ENCODE measurements at regions not wholly inside any gene's neighbourhood (a gene's known extent, or its start where the extent isn't known, plus 50 kb on each side); places are given as distances from the start of the nearest gene placed in this dataset.

- Histone ChIP-seq H3K9me3 (replicated peaks) (no peaks in the 10 kb centered on the region), H3K27me3 (no peaks in the 10 kb centered on the region; the same call in 1 of the 2 replicates), H3K4me1 (no peaks in the 10 kb centered on the region), H3K27ac (no peak overlapping the region), H3K36me3 (no peaks in the 10 kb centered on the region), H3K4me3 (no peak overlapping the region)
- DNase-seq, result no peak
Measured at GRCh38 chr20:61045091-61045490, 207.0 kb upstream of the CDH4 start.

- no peaks in the 10 kb centered on the region for H3K4me1 ChIP-seq
- H3K27me3 ChIP-seq, result no peaks in the 10 kb centered on the region
- no peaks in the 10 kb centered on the region for H3K9me3 ChIP-seq (replicated peaks)
- no peak overlapping the region for H3K27ac ChIP-seq
- no peaks in the 10 kb centered on the region for H3K36me3 ChIP-seq
- no peak overlapping the region for H3K4me3 ChIP-seq
- no peak for DNase-seq
Measured at GRCh38 chr20:61045876-61046585, 206.0 kb upstream of the CDH4 start.

- Histone ChIP-seq H3K4me3 (no peak overlapping the region), H3K4me1 (no peaks in the 10 kb centered on the region), H3K9me3 (replicated peaks) (no peaks in the 10 kb centered on the region), H3K27me3 (no peaks in the 10 kb centered on the region), H3K27ac (no peak overlapping the region), H3K36me3 (no peaks in the 10 kb centered on the region)
- no peak for DNase-seq
Measured at GRCh38 chr20:61046721-61047351, 205.2 kb upstream of the CDH4 start.

GRCh38 chr20:61047515-61047914 is 204.5 kb upstream of the CDH4 start:
- no peak overlapping the region for H3K4me3 ChIP-seq
- no peaks in the 10 kb centered on the region for H3K9me3 ChIP-seq (replicated peaks)
- no peaks in the 10 kb centered on the region for H3K4me1 ChIP-seq
- H3K27me3 ChIP-seq, result peaks cover 4% of the 10 kb centered on the region; the same call in 1 of the 2 replicates
- no peak for DNase-seq
- no peaks in the 10 kb centered on the region for H3K36me3 ChIP-seq
- H3K27ac ChIP-seq, result no peak overlapping the region

- Histone ChIP-seq H3K9me3 (replicated peaks) (no peaks in the 10 kb centered on the region), H3K27ac (no peak overlapping the region), H3K4me3 (no peak overlapping the region), H3K27me3 (peaks cover 12% of the 10 kb centered on the region), H3K36me3 (no peaks in the 10 kb centered on the region), H3K4me1 (no peaks in the 10 kb centered on the region)
- DNase-seq, result no peak
Measured at GRCh38 chr20:61048302-61048701, 203.8 kb upstream of the CDH4 start.

- Histone ChIP-seq H3K36me3 (no peaks in the 10 kb centered on the region), H3K9me3 (replicated peaks) (no peaks in the 10 kb centered on the region), H3K27me3 (peaks cover 26% of the 10 kb centered on the region)
Measured at GRCh38 chr20:61049684-61050083, 202.4 kb upstream of the CDH4 start.

GRCh38 chr20:61050336-61050890 is 201.6 kb upstream of the CDH4 start:
- no peaks in the 10 kb centered on the region for H3K36me3 ChIP-seq

More at GRCh38 chr20:61049684-61050083, 202.4 kb upstream of the CDH4 start:
- H3K4me3 ChIP-seq, result no peak overlapping the region
- H3K4me1 ChIP-seq, result no peaks in the 10 kb centered on the region
- H3K27ac ChIP-seq, result no peak overlapping the region
- DNase-seq, result no peak

GRCh38 chr20:61052195-61052750 is 199.8 kb upstream of the CDH4 start:
- no peaks in the 10 kb centered on the region for H3K4me1 ChIP-seq
- no peak for DNase-seq
- peaks cover 50% of the 10 kb centered on the region for H3K27me3 ChIP-seq

More at GRCh38 chr20:61050336-61050890, 201.6 kb upstream of the CDH4 start:
- no peak for DNase-seq
- H3K27ac ChIP-seq, result no peak overlapping the region
- H3K27me3 ChIP-seq, result peaks cover 33% of the 10 kb centered on the region
- H3K4me3 ChIP-seq, result no peak overlapping the region
- no peaks in the 10 kb centered on the region for H3K9me3 ChIP-seq (replicated peaks)
- H3K4me1 ChIP-seq, result no peaks in the 10 kb centered on the region

GRCh38 chr20:61052776-61053442 is 199.2 kb upstream of the CDH4 start:
- Histone ChIP-seq H3K36me3 (no peaks in the 10 kb centered on the region), H3K4me1 (no peaks in the 10 kb centered on the region), H3K4me3 (no peak overlapping the region), H3K9me3 (replicated peaks) (no peaks in the 10 kb centered on the region), H3K27ac (no peak overlapping the region), H3K27me3 (peaks cover 55% of the 10 kb centered on the region)
- no peak for DNase-seq

More at GRCh38 chr20:61052195-61052750, 199.8 kb upstream of the CDH4 start:
- no peak overlapping the region for H3K27ac ChIP-seq
- no peaks in the 10 kb centered on the region for H3K9me3 ChIP-seq (replicated peaks)
- no peaks in the 10 kb centered on the region for H3K36me3 ChIP-seq
- no peak overlapping the region for H3K4me3 ChIP-seq

- no peak for DNase-seq
- Histone ChIP-seq H3K9me3 (replicated peaks) (no peaks in the 10 kb centered on the region), H3K4me1 (no peaks in the 10 kb centered on the region), H3K27ac (no peak overlapping the region), H3K27me3 (peaks cover 55% of the 10 kb centered on the region), H3K4me3 (no peak overlapping the region), H3K36me3 (no peaks in the 10 kb centered on the region)
Measured at GRCh38 chr20:61053487-61053886, 198.6 kb upstream of the CDH4 start.

- DNase-seq, result no peak
- Histone ChIP-seq H3K36me3 (no peaks in the 10 kb centered on the region), H3K27me3 (peaks cover 58% of the 10 kb centered on the region)
Measured at GRCh38 chr20:61053889-61054288, 198.2 kb upstream of the CDH4 start.

GRCh38 chr20:61054411-61054810 is 197.7 kb upstream of the CDH4 start:
- H3K27ac ChIP-seq, result no peak overlapping the region
- no peaks in the 10 kb centered on the region for H3K36me3 ChIP-seq
- no peaks in the 10 kb centered on the region for H3K4me1 ChIP-seq
- no peak overlapping the region for H3K4me3 ChIP-seq
- H3K27me3 ChIP-seq, result peaks cover 62% of the 10 kb centered on the region
- no peak for DNase-seq
- no peaks in the 10 kb centered on the region for H3K9me3 ChIP-seq (replicated peaks)

More at GRCh38 chr20:61053889-61054288, 198.2 kb upstream of the CDH4 start:
- H3K4me1 ChIP-seq, result no peaks in the 10 kb centered on the region
- no peak overlapping the region for H3K4me3 ChIP-seq
- no peaks in the 10 kb centered on the region for H3K9me3 ChIP-seq (replicated peaks)
- H3K27ac ChIP-seq, result no peak overlapping the region

GRCh38 chr20:61055180-61056010 is 196.7 kb upstream of the CDH4 start:
- no peaks in the 10 kb centered on the region for H3K36me3 ChIP-seq
- H3K27me3 ChIP-seq, result peaks cover 67% of the 10 kb centered on the region
- H3K9me3 ChIP-seq (replicated peaks), result no peaks in the 10 kb centered on the region
- H3K4me3 ChIP-seq, result no peak overlapping the region
- no peak for DNase-seq
- H3K27ac ChIP-seq, result no peak overlapping the region
- H3K4me1 ChIP-seq, result no peaks in the 10 kb centered on the region

GRCh38 chr20:61056116-61056515 is 195.9 kb upstream of the CDH4 start:
- H3K27me3 ChIP-seq, result peaks cover 67% of the 10 kb centered on the region
- no peak overlapping the region for H3K4me3 ChIP-seq
- H3K9me3 ChIP-seq (replicated peaks), result no peaks in the 10 kb centered on the region
- H3K27ac ChIP-seq, result no peak overlapping the region
- H3K36me3 ChIP-seq, result no peaks in the 10 kb centered on the region
- H3K4me1 ChIP-seq, result no peaks in the 10 kb centered on the region
- DNase-seq, result no peak
